HepG2 (cell line): ENCODE measurements at regions not wholly inside any gene's neighbourhood (a gene's known extent, or its start where the extent isn't known, plus 50 kb on each side); places are given as distances from the start of the nearest gene placed in this dataset.

Experiments used
- EP300 ChIP-seq, 3 experiments: sonication (generic) in 1 of 3; formaldehyde crosslinking in 1 of 3; IDR thresholded peaks; 2 replicates each; pipeline versions ENCODE4 v1.5.1 to v1.6.1; 2011 to 2020; ENCODE audit warnings: low read depth in 2 of 3, low read length in 2 of 3, borderline replicate concordance in 1 of 3, improper control_type of control experiment in 1 of 3, mild to moderate bottlenecking in 1 of 3, missing genetic modification reagents in 1 of 3, moderate library complexity in 1 of 3
- ETS1 ChIP-seq: sonication (generic); formaldehyde crosslinking; IDR thresholded peaks from 2 replicates; pipeline ENCODE4 v1.4.0; 2020; ENCODE audit warnings: missing genetic modification reagents
- ETV5 ChIP-seq: IDR thresholded peaks from 2 replicates; pipeline ENCODE4 v1.6.1; 2018; ENCODE audit warnings: missing biosample characterization, missing genetic modification reagents, inconsistent platforms, borderline replicate concordance
- HOXA3 ChIP-seq: sonication (generic); formaldehyde crosslinking; IDR thresholded peaks from 2 replicates; pipeline ENCODE4 v1.5.0; 2020; ENCODE audit warnings: missing genetic modification reagents
- REPIN1 ChIP-seq: sonication (generic); formaldehyde crosslinking; IDR thresholded peaks from 2 replicates; pipeline ENCODE4 v1.8.0; 2022; ENCODE audit warnings: missing genetic modification reagents, low read depth, mild to moderate bottlenecking, borderline replicate concordance
- SIN3A ChIP-seq: IDR thresholded peaks from 2 replicates; pipeline ENCODE4 v1.6.1; 2011; ENCODE audit warnings: low read depth, mild to moderate bottlenecking, control low read depth, low read length, borderline replicate concordance
- STAT6 ChIP-seq: sonication (generic); formaldehyde crosslinking; IDR thresholded peaks from 2 replicates; pipeline ENCODE4 v1.4.0; 2020; ENCODE audit warnings: missing genetic modification reagents, mild to moderate bottlenecking, borderline replicate concordance
- TBP ChIP-seq: sonication (generic); formaldehyde crosslinking; IDR thresholded peaks from 2 replicates; pipeline ENCODE4 v1.5.0; 2020; ENCODE audit warnings: missing genetic modification reagents
- TEAD2 ChIP-seq: sonication (generic); formaldehyde crosslinking; IDR thresholded peaks from 2 replicates; pipeline ENCODE4 v1.9.0; 2021; ENCODE audit warnings: missing genetic modification reagents
- ZBTB44 ChIP-seq: sonication (generic); formaldehyde crosslinking; IDR thresholded peaks from 2 replicates; pipeline ENCODE4 v1.4.0; 2020; ENCODE audit warnings: missing genetic modification reagents
- ZBTB49 ChIP-seq: sonication (generic); formaldehyde crosslinking; IDR thresholded peaks from 2 replicates; pipeline ENCODE4 v1.4.0; 2020; ENCODE audit warnings: missing genetic modification reagents, borderline replicate concordance
- ZFP36L2 ChIP-seq: sonication (generic); formaldehyde crosslinking; IDR thresholded peaks from 2 replicates; pipeline ENCODE4 v1.4.0; 2020; ENCODE audit warnings: missing genetic modification reagents
- ZNF10 ChIP-seq: sonication (generic); formaldehyde crosslinking; IDR thresholded peaks from 2 replicates; pipeline ENCODE4 v1.4.0; 2020; ENCODE audit warnings: mild to moderate bottlenecking, low read depth, missing genetic modification reagents, borderline replicate concordance
- ZNF333 ChIP-seq: sonication (generic); formaldehyde crosslinking; IDR thresholded peaks from 2 replicates; pipeline ENCODE4 v1.4.0; 2020; ENCODE audit warnings: mild to moderate bottlenecking, missing genetic modification reagents, borderline replicate concordance
- ZNF468 ChIP-seq: sonication (generic); formaldehyde crosslinking; IDR thresholded peaks from 2 replicates; pipeline ENCODE4 v1.8.0; 2022; ENCODE audit warnings: mild to moderate bottlenecking, moderate library complexity, missing genetic modification reagents
- ZNF577 ChIP-seq: sonication (generic); formaldehyde crosslinking; IDR thresholded peaks from 2 replicates; pipeline ENCODE4 v1.4.0; 2020; ENCODE audit warnings: mild to moderate bottlenecking, low read depth, missing genetic modification reagents, borderline replicate concordance
- ZNF597 ChIP-seq: sonication (generic); formaldehyde crosslinking; IDR thresholded peaks from 2 replicates; pipeline ENCODE4 v1.5.0; 2020; ENCODE audit warnings: missing genetic modification reagents
- ZNF7 ChIP-seq: IDR thresholded peaks from 2 replicates; pipeline ENCODE4 v1.6.1; 2016; ENCODE audit warnings: missing biosample characterization, missing genetic modification reagents
- ZSCAN31 ChIP-seq: sonication (generic); formaldehyde crosslinking; IDR thresholded peaks from 2 replicates; pipeline ENCODE4 v1.5.0; 2020; ENCODE audit warnings: low read depth, mild to moderate bottlenecking, missing genetic modification reagents

GRCh38 chr20:50304923-50305635 is 114.4 kb downstream of the CEBPB start (continued):
- TF ChIP-seq STAT6 (CRISPR knock-in tag), result peak; percentile 19; the same call in 1 of the 2 replicates
- peak; percentile 44; the same call in 1 of the 2 replicates for TF ChIP-seq ZNF333 (CRISPR knock-in tag)
- no peak; the same call in 1 of the 2 replicates for TF ChIP-seq ZNF10 (CRISPR knock-in tag)
- TF ChIP-seq ZBTB44 (CRISPR knock-in tag), result peak; percentile 97
- peak; percentile 92; the same call in 1 of the 2 replicates for TF ChIP-seq ZNF468 (CRISPR knock-in tag)
- peak; percentile 89; the same call in 1 of the 2 replicates for TF ChIP-seq ZFP36L2 (CRISPR knock-in tag)
- TF ChIP-seq ETS1 (CRISPR knock-in tag), result peak; percentile 99; the same call in 1 of the 2 replicates
- no peak for TF ChIP-seq TBP (CRISPR knock-in tag)
- TF ChIP-seq ZNF577 (CRISPR knock-in tag), result peak; percentile 65; the same call in 1 of the 2 replicates
- no peak for TF ChIP-seq ZNF7 (CRISPR knock-in tag)
- TF ChIP-seq ZSCAN31 (CRISPR knock-in tag), result peak; percentile 90
- peak; percentile 1 to 87; a peak in 3 of 4 replicates for TF ChIP-seq EP300 (IDR thresholded peaks at IDR 0.05; ENCODE audit: low read depth in 2 of 2, low read length in 2 of 2)
- TF ChIP-seq EP300 (CRISPR knock-in tag; IDR thresholded peaks at IDR 0.05; ENCODE audit: borderline replicate concordance), result peak; percentile 93
- peak; percentile 97 for TF ChIP-seq HOXA3 (CRISPR knock-in tag)
- peak; percentile 98 for TF ChIP-seq TEAD2 (CRISPR knock-in tag)
- TF ChIP-seq ZNF597 (CRISPR knock-in tag), result no peak
- peak; percentile 80; the same call in 1 of the 2 replicates for TF ChIP-seq ETV5 (CRISPR knock-in tag)
- TF ChIP-seq REPIN1 (CRISPR knock-in tag), result peak; percentile 88
- peak; percentile 89; the same call in 1 of the 2 replicates for TF ChIP-seq SIN3A
- TF ChIP-seq ZBTB49 (CRISPR knock-in tag), result peak; percentile 64; the same call in 1 of the 2 replicates
